Nucleus accumbens (tissue), 56 donors: ENCODE measurements at regions not wholly inside any gene's neighbourhood (a gene's known extent, or its start where the extent isn't known, plus 50 kb on each side); places are given as distances from the start of the nearest gene placed in this dataset.

Experiments
- DNase-seq, 56 donors: peaks; one replicate each; lab custom pipeline; 2025; lab: John Stamatoyannopoulos, UW

GRCh38 chr5:133780619-133781280 lies 168.4 kb upstream of the FSTL4 start:
- no peak for DNase-seq

DNA sequence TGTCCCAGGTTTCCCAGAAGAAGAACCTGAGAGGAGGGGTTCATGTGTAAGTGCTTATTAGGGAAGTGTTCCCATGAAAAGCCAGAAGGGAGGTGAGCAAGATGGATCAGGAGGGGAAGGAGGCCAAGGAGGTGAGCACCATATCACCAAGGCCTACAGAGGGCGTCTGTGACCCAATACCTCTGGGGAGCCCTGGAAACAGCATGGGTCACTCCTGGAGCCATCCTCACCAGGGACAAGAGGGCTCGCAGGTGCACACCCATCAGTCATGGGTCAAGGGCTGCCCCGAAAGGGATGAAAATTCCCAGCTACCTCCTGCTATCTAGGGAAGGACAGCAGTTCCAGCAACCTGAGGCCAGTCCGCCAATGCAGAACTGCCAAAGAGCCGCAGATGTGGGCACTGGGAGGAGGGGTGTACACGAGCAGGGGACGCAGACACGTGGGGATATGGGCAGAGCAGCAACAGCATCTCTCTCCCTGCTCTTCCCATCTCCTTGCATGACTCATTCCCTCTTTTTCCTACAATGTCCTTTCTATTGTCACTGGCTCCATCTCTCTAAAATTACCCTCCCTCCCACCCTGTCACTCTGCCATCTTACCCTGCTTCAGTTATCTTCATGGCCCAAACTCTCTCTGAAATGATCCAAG lies 167.6 kb upstream of the FSTL4 start:
- no peak for DNase-seq

DNA sequence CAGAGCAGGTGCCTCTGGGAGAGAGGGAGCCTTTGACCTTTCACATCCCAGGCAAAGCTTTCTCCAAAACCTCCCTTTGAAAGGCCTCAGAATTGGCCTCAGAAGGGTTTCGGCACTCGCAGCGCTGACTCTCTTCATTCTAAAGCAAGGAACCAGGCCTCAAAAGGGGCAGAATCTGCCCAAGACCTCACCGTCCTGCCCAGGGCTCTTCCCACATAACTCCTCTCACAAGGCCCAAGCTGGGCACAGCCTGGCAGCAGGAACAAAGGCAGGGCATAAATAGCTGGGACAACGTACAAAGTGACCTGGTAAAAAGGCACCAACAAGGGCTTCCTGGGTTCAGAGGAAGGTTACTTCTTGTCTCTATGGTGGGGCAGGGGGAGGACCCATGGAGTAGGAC lies 166.3 kb upstream of the FSTL4 start:
- no peak for DNase-seq

GRCh38 chr5:133777951-133778350 lies 165.6 kb upstream of the FSTL4 start:
- no peak for DNase-seq

DNA sequence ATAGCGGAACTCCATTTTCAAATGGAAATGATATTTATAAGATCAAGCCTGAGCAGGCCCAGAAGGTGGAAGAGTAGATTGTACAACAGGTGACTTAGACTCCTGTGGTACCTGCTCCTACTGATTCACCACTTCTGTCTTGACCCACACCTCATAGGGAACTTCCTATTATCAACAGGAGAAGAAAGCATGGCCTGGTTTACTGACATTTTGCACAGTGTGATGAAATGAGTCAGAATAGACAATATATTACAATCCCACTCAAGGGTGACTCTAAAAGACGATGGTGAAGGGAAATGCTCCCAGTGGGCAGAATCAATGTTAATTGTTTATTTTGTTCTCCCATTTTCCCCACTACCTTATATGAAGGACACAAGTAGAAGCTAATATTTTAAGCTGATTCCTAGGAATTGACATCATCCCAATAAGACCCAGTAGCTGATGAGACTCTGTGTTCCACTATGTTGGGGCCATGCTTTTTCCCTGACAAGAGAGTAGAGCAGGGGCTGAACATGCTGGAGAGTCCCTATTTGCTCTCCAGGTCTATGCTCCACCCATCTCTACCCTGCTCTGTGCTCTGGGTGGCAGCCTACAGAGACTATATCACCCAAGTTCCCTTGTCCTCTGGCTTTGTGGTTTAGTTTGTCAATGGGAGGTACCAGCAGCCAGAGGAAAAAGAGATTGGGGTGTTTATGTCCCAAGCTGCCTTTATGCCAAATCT lies 163.4 kb upstream of the FSTL4 start:
- no peak for DNase-seq

DNA sequence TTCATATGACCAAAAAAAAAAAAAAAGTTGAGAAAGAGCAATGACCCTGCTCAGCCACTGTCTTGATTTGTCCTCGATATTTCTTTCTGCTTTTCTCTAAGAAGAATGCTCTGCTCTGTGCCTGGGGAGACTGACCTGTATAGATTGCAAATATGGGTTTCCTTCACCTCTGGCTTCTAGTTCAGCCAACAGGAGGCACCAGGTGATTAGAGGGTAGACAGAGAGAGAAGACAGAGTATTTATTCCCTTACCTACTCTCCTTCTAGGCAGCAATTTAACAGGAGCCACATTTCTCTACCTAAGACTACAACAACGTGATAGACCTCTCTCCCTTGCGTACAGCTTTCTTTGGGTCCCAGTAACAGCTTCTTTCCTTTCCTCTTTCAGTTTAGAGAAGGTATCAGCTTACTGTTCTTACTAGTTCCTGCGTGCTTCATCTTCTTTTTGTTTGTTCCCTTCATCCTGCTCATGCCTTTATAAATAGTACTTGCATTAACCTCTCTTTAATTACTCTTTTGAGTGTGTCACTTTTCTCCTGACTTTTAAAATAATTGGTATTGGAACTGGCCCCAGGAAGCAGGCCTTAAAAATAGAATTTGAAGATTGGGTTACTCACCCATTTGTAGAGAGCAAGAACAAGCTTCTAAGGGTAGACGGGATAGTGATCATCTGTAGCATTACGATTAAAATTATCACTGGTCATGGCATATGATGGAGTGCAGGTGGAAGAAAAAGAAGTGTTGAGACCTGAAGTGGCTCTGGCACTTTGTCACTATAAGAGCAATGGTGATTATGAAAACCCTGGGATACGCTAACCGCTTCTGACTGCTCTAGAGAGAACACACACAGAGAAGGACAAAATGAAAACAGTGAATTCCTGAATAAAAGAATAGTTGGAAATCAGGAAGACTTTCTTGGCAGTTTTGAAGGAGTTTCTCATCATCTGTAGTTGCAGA lies 161.2 kb upstream of the FSTL4 start:
- no peak for DNase-seq

- DNase-seq: no peak
Observed at GRCh38 chr5:133769842-133770241, 157.5 kb upstream of the FSTL4 start.

GRCh38 chr5:133763744-133764143 lies 151.4 kb upstream of the FSTL4 start:
- DNase-seq: peak in 8 of 56 donors; percentile 5 to 34 (median 15)

GRCh38 chr5:133761632-133762031 lies 149.3 kb upstream of the FSTL4 start:
- no peak for DNase-seq

DNA sequence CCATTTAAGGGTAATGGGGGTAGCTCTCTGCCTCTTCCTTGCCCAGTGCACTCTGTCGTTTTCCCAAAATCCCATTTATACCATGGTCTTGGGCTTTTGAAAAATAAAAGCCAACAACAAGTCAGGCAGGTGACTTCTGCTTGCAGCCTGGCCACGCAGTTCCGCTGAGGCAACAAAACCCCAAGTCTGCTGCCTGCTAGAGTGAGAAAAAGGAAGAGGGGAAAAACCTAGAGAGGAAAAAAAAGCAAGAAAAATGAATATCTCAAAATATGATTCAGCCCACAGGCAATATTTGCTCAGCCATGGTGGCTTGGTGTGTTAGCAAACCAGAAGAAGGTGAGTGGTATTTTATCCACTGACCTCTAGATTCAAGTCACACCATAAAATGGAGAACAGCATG lies 148.2 kb upstream of the FSTL4 start:
- DNase-seq: no peak

DNA sequence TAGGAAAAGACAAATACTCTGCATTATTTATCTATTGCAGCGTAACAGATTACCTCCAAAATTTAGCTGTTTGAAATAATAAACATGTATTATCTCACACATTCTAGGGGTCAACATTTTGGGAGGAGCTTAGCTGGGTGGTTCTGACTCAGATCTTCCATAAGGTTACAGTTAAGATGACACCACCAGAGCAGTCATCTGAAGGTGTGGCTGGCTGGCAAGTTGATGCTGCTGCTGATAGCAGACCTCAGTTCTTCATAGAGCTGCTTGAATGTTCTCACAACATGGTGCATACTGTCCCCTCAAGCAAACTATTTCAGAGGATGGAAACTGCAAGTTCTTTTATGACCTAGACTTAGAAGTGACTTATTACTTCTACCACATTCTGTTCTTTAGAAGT lies 146.3 kb upstream of the FSTL4 start:
- no peak for DNase-seq

DNA sequence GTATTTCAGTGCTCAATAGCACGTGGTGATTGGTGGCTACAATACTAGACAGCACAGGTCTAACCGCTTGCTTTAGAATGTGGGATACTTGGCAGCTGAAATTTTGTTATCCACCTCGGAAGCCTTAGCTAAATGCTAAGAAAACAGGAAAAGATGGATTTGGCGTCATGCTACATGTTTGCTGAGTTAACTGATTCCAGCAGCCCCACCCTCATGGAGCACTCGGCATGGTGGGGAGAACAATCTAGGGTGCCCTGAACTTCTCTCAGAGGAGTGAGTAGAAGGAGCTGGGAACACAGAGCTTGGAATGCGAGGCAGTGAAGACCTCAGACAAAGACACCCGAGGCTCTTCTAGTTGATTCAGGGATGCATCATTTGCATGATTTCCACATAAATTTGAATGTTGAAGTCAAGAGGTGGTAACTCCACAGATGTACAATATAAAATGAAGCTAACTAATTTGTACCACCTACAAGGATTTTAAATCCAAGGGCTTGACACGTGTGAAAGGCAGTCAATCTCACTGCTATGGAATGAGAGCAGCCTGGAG lies 145.1 kb upstream of the FSTL4 start:
- no peak for DNase-seq

- DNase-seq: no peak
Observed at GRCh38 chr5:133756756-133757155, 144.4 kb upstream of the FSTL4 start.

DNA sequence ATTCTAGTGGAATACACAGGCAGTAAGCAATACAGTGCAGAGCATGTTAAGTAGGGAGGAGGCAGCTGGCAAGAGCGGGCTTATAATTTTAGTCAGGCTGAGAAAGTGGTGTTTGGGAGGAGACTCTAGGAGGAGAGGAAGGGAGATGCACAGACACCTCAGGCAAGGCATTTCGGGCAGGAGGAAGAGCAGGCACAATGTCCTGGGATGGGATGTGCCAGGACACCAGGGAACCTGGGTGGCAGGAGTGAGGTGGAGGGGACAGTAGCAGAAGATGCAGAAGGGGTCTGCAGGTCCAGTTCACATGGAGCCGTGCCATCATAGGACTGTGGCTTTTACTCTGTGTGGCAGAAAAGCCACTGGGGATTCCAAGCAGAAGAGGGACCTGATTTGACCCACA lies 143.7 kb upstream of the FSTL4 start:
- no peak for DNase-seq

DNA sequence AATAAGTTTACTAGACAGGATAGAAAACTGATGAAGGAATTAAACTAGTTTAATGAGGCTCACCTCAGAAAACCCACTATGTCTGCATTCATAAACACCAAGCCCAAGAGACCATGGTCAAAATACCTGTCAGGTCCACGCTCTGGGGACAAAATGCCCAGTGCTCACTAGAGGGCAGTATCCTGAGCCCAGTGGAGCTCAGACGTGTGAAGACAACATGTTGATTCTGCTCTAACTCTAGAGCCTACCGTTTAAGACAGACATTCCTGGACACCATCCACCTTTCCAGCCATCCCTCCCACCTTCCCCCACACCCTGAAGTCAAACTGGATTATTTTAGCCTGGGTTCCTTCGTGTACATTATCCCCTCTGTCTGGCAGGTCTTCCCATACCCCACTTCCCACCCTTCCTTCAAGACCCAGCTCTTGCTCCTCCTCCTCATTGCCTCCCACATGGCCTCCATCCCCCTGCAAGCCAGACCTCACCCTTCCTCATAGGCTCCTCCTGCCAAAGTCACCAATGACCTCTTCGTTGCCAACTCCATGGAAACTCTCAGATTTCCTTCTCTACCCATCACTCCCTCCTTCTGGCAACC lies 142.3 kb upstream of the FSTL4 start:
- peak in 2 of 56 donors; percentile 11 for DNase-seq

GRCh38 chr5:133753856-133754255 lies 141.5 kb upstream of the FSTL4 start:
- DNase-seq: no peak

DNA sequence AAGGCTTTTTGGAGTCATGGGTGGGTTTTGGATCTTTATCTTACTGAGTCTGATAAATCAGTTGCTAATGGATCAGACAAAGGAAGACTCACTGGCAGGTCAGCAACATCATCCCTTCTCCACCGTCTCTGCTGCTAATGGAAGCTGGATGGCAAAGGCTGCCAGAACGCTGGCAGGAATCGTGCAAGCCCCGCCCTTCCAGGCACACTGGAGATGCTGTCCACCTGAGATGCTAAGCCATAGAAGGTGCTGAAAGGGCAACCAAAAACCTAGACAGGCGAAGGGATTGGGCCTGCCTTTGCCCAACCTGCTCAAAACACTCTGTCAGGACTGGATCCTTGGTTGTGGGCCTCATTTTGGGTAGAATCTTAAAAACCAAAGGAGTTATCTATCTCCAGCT lies 139.5 kb upstream of the FSTL4 start:
- DNase-seq: no peak

GRCh38 chr5:133751421-133751820 lies 139.1 kb upstream of the FSTL4 start:
- no peak for DNase-seq

- DNase-seq: no peak
Observed at GRCh38 chr5:133750856-133751255, 138.5 kb upstream of the FSTL4 start.

DNA sequence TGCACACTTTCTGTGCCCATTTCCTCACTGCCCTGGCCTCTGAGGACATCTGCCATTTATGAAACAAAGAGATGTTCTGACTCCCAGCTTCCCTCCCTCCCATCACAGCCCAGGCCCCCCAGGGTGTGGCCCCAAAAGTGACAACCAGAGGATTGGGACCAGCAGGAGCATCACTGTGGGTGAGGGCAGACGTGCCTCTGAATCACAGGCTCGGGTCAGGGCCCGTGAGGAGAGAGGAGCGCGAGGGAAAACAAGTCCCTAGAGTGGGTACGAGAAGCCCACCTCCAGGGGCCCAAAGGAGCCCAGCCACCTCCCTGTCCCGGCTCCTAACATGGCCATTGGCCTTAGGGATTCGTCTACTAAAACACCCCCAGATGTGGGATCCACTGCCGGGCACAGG lies 138.0 kb upstream of the FSTL4 start:
- no peak for DNase-seq
